ENCODE measurements at regions not wholly inside any gene's neighbourhood (a gene's known extent, or its start where the extent isn't known, plus 50 kb on each side); places are given as distances from the start of the nearest gene placed in this dataset.
A peak's percentile ranks its signal among the peaks of the same experiment; 100 is the strongest.
"Not testable (repeated sequence)": the region's sequence is repeated elsewhere in the genome, so short reads cannot be mapped to it uniquely, and the experiment has no call there.

DNA sequence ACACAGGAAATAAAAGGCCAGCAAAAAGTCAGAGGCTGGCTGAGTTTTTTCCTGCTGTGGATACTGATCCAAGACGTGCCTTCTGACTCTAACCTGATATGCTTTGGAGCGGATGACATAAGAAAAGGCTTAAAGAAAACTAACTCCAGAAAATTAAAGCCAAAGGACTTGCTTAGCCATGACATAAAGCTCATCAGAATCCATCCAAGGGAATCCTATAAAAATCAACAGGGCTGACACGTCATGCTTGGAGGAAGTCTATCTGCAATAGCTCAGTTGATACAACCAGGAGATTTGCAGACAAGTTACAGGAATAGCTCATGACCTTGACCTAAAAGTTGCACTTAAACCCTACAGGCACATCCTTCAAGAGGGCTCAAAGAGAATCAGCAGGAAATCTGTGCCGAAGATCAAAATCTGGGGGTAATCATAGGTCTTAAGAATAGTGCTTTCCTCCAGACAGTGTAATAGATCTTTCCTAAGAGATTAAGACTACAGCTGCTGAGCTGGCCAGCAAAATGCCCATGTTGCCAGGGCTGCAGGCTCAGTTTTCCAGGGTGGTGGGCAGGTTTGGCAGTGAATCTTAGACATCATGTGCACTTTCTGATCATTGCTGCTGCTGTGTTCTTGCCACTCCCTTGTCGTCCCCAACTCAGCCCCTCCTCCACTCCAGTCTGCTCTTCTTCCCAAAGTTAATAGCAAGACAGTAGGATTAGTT lies 111.5 kb upstream of the SVIL start:
- no peak for DNase-seq

DNA sequence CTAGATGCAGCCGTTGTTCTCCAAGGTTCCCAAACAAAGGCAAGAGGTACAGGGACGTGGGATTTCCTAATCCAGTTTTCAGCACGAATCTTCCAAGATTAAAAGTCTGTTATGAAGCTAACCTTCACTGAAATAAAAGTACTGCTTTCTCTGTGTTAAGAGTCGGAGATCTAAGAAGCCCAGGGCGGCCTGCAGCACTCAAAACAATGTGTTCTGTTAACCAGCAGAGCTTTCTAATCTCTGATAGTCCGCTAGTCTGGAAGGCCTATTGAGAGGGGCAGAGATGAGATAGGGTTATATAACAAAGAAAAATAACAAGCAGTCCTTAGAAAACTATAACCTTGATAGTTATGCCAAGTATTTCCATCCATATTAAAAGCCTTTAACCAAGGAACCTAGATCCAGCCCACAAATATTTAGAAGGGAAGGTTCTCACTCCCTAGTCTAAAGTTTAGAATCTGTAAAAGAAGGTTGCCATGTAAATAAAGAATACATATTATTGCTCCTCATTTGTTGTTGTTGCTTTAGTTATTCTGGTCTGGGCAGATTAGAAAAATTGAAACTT lies 106.3 kb upstream of the SVIL start:
- DNase-seq = no peak

DNA sequence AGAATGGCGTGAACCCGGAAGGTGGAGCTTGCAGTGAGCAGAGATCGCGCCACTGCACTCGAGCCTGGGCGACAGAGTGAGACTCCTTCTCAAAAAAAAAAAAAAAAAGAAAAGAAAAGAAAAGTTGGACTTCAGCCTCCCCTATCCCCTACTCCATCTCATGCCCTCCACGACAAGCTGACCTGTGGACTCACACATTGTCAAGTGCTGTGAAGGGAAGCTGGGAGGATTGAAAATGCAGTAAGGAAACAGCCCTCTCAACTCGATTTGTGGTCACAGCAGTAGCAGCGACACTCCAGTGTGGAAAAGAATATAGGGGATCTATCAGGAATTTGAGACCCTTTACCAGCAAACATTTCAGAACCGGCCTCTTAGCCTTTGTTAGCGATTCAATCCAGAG lies 103.6 kb upstream of the SVIL start:
- no peak for DNase-seq

DNA sequence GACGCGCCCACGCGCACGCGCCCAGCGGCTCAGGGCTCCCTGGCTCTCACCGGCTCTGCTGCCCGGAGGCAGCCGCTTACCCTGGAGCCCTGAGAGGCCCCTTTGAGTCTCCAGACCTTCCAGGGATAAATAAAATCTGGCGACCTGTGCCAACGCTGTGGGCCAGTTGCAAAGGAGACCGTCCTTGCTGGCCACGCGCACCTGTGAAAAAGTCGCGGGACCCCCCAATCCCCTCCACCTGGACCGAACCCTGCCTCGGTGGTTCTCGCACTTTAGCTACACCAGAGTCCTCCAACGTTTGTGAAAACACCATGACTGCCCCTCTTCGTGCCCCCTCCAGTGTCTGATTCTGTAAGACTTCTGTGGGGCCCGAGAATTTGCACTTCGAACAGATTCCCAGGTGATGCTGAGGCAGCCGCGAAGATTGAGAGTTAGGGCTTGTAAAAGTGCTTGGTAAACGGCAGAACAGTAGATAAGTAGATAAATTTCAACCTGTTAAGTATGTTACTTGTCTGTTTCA lies 102.4 kb upstream of the SVIL start:
- DNase-seq = no peak

DNA sequence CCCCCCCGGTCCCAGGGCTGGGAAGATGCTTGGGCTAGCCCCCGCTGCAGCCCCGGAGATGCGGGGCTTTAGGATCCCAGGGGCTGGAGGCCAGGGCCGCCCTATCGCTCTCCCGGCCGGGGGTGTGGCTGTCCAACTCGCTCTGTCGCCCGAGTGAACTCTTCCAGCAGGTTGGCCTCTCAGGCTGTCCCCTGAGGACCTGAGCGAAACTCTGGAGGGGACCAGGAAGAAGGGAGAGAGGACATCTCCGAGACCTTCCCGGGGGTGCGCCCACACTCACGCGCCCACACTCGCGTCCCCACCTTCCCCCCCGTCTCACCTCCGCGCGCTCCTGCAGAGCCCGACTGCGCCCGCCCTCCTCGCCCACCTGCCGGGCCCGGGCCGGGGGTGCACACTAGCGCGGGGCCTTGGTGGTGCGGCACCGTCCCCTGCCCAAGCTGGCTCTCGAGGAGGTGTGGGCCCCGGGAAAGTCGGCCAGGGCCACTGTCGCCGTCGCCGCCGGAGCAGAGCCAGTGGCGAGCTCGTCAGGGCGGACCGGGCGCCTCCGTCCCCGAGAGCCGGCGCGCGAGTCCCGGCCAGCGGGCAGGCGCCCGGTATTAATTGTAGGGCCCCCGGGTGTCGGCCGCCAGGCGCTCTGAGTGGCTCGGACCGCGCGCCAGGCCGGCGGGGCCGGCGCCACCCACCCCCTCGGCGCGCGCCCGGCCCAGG lies 101.7 kb upstream of the SVIL start:
- peak in 3 of 6 experiments; percentile 23 to 47 (median 32) for DNase-seq

DNA sequence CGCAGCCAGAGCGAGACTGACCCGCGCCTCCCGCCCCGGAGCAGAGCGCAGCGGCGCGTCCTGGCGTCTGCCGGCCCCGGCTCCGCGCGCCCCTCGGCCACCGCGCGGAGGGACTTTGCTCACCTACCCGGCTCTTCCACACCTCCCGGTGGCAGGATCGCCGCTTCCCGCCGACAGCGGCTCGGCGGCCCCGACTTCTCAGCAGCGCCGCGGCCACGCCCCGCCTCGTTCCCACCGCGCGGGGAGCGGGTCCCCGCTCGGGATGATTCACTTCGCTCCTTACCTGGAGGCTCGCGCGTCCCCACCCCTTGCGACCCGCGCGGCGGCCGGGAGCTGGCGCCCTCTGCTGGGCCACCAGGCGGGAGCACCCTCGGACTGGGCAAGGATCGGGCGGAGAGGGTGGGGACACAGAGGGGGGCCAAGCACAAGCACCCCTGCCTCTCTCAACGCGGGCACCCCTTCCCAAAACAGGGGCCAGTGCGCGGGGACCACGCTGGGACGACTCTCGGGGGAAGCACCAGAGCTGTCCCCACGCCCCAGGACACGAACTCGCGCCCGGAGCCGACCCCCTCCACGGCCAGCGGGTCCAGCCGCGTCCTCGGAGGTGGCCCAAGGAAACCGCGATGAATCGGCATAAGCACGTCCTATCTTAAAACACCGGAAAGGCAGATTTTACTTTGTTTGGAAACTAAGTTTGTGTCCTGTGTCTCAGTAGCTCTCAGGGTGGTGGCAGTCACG lies 101.0 kb upstream of the SVIL start:
- DNase-seq = peak; percentile 54 to 78 (median 67)

DNA sequence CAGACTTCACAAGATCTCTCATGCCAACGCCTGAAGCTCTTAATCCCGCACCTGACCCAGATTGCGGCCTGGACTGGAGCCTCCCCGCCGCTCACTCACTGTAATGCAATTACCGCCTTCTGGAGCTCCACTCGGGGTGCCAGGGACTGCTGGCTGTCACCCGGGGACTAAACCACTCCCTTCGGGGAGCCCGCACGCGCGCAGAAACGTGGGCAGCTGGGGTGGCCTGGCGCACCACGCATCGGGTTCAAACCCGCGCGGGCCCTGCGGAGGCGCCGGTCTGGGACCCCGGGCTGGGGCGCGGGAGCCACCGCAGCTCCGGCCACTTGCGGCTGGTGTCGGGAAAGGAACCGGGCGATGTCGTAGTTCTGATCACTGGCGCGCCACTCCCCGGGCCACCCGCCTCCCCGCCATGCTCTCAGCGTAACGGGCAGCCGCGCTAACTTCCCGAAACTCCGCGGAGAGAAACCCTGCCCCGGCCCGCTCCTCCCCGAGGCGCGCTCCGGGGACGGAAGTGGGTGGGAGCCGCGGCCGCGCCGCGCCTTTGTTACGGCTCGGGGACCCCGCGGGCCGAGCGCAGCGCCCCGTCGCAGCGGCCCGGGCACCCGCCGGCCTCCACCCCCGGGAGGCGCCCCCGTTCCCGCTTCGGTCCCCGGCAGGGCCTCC lies 100.3 kb upstream of the SVIL start:
- peak; percentile 18 to 70 (median 54) for DNase-seq

DNA sequence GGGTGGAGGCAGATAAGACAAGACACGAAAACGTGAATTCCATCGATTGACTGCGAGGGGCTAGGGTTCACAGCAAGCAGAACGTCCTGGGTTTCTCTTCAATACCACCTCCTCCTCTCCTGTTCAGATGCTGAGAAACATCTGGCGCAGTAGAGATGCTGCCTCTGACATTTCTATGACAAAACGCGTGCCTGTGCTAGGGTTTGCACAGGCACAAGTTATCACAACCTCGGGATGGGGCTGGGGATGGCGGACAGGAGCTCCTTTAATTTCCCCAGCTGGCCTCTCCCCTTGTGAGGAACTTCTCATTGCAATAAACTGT lies 99.8 kb upstream of the SVIL start:
- DNase-seq = peak in 1 of 6 experiments; percentile 39

DNA sequence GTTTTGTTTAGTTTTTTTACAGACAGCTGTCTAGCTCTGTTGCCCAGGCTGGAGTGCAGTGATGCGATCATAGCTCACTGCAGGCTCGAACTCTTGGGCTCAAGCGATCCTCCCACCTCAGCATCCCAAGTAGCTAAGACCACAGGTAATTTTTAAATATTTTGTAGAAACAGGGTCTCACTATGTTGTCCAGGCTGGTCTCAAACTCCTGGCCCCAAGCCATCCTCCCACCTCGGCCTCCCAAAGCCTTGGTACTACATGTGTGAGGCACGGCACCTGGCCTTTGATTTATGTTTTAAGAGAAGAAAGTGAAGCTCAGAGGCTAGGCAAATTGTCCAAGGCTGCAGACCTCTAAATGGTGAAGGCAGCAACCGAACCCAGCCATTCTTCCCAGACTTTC lies 98.6 kb upstream of the SVIL start:
- no peak for DNase-seq

DNA sequence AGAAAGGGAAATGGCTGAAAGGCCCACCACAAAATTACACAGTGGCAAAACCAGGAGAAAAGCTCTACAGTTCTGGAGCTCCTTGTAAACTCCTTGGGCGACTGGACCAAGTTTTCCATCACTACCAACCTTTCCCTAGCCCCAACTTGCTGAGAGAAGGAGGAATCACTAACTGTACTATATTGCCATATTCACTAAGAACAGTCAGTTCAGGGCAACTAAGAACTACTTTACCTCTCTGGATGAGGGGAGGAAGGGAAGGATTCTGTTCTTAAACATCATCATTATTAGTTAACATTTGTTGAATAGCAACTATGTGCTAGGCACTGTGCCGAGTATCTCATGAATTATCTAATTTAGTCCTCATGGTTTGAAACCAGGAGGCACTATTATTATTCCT lies 98.1 kb upstream of the SVIL start:
- DNase-seq = no peak

DNA sequence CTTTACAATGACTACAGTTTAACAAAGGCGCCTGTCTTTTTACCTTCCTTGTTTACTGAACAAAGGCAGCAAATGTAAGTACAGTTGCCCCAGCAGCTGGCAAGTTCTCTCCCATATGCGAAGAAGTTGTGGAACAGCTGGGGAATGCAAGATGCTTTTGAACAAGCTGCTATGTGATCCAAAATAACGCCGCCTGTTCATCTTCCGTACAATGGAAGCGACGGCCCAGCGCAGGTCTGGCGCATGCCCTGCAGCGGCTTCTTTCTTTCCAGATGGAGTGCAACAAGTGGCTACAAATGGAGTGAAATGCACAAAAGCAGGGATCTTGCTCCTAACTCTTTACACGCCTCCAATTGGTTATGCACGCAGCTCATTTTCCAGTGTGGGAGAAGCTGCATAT lies 97.0 kb upstream of the SVIL start:
- no peak for DNase-seq

DNA sequence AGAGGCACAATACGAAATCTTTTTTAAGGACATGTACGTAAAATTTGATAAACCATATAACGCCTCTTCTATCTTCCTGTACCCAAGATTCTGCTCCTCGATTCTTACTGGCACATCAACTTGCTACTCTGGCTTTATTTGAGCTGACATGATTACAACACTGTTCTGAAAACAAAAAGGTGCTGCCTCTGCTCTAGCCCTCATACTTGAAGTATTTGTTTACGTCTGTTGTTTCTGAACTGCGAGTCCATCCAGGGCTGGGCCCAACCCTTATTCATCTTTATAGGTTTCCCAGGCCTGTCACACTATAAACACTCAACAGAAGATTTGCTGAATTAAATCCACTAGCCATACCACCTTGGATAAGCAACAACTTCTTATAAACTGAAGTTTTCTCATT lies 96.2 kb upstream of the SVIL start:
- DNase-seq = no peak

DNA sequence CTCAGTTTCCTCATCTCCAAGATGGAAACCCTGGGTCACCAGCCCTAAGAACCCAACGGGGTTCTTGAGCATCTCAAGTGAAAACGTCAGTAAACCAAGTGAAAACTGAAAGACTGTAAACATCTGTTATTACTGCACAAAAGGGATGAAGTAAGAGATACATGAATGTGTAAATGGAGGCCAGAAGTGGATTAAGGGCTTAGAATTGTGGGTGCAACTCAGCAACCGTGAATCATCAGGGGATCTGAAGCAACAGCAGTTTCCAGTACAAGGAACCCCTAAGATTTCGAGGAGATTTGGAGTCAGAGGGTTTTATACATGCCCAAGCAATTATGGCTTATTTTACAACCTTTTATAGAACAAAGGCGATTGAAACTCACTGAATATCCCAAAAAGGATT lies 95.7 kb upstream of the SVIL start:
- no peak for DNase-seq

DNA sequence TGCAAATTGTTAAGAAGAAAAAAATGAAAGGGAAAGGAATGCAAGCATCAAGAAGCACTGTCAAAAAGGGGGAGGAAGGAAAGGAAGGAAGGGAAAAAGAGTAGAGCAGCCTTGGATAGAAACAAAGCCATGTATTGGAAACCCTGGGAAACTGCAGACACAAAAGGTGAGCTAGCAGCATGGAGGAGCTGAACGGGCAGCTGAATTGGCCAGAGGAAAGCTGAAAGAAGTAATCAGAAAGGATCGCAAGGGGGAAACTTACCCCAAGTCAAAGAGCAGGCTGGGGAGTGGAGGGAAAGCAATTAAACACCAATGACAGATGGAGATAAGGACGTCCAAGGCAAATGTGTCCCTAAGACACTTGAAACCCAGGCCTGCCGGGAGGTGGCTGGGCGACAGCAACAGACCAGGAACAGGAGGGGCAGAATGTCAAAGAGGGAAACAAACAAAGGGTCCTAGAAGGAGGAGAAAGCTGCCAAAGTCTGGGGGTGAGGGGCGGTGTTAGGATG lies 93.8 kb upstream of the SVIL start:
- DNase-seq = no peak

DNA sequence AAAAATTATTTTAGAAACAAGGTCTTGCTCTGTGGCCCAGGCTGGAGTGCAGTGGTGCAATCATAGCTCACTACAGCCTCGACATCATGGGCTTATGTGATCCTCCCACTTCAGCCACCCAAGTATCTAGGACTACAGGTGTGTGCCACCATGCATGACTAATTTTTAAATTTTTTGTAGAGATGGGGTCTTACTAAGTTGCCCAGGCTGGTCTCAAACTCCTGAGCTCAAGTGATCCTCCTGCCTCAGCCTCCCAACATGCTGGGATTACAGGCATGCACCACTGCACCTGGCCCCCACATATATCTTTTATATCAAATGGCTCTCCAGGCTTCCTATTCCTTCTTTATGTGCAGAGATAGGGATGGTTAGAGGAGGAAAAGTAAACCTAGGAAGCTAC lies 91.2 kb upstream of the SVIL start:
- not testable (repeated sequence) for DNase-seq

DNA sequence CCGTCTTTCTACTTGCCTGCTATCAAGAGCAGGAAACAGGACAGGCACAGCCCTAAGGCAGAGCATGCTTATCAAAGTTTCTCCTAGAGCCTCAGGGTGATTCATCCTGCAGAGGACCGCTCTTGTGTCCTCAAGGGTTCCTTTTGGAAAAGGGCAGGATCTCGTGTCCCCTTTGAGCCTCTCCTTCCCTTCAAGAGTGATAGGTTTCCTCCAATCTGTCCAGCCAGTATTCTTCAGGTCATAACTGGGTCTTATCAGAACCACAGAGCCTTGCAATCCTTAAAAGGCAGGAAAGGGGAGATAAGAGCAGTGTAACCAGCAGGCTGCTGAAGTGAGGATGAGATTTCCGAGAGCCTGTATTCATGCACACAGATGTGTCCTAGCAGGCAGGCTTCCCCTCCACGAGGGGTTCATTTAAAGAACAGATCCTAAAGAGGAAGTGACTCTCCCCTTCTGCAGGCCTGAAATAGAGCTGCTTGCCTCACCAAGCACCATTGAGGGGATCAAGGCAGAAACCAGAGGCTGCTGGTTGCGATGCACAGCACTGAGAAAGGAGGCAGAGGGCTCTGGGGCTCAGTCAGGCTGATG lies 90.5 kb upstream of the SVIL start:
- DNase-seq = no peak

DNA sequence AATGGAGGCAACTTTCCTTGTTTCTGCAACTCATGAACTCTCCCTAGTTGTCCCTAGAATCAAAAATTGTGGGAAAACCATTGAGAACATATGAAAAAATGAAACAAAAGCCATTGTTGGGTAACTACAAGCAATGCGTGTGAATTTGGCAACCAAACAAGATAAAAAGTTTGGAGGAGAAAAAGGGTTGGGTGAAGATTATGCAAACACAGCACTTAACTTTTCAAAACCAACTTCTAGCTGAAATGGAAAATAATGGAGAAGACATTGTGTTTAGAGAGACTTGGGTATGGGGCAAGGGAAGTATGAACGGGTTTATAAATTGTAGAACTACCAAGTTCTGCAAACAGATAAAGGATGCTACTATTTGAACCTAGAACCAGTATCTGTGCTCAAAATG lies 89.0 kb upstream of the SVIL start:
- DNase-seq = no peak

DNA sequence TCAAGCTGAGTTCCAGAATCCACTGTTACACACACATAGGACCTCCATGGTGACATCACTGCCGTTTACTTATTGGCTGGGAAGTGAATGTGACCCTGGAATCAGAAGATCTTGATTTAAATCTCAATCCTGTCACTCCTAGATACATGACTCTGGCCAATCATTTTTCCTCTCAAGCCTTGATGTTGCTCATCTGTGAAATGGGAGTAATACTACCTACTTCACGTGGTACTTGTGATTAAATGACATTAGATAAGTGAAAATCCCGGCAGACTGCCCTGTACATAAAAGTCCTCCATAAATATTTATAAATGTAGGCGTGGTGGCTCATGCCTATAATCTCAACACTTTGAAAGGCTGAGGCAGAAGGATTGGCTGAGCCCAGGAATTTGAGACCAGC lies 88.0 kb upstream of the SVIL start:
- DNase-seq = no peak

DNA sequence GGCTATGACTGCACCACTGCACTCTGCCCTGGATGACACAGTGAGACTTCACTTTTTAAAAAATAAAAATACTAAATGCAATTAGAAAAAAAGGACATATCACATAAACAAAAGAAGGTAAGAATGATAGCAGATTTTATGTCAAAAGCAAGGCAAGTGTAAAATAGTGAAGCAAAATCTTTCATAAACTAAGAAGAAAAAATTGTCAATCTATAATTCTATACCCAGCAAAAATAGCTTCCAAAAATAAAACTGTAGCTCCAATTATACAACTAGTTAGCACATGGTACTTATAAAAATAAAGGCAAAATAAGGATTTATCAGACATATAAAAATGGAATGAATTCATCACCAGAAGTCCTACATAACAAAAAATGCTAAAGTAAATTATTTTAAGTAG lies 85.4 kb upstream of the SVIL start:
- no peak for DNase-seq

DNA sequence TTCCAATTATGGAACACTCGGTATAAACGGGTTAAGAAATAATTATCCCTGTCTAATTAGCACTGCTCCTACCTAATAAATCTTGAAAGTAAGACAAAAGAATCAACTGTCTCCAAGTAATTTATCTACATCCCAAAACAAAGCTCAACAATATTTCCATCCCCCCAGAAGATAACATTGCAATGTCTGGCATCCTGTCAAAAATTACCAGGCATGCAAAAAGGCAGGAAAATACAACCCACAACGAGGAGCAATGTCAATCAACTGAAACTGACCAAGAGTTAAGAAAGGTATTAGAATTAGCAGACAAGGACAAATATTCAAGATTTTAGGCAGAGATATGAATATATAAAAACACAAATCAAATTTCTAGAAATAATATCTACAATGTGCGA lies 84.5 kb upstream of the SVIL start:
- DNase-seq = no peak

DNA sequence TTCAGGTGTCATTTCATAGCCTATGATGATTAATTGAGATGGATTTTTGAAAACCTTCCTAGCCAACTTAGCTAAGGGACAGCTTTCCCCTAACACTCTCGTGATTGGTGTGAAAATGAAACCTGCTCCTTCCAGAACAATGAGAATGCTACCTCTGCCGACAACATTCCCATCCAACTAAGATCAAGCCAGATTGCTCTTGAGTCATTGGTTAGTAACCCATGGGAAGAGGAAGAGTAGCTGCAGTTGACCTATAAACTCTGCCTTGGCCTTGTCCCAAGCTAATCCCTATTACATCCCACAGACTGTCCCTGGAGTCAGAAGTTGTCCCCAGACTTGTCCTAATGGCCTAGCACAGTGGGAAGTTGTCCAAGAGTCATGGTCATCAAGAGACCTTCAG lies 80.5 kb upstream of the SVIL start:
- no peak for DNase-seq

DNA sequence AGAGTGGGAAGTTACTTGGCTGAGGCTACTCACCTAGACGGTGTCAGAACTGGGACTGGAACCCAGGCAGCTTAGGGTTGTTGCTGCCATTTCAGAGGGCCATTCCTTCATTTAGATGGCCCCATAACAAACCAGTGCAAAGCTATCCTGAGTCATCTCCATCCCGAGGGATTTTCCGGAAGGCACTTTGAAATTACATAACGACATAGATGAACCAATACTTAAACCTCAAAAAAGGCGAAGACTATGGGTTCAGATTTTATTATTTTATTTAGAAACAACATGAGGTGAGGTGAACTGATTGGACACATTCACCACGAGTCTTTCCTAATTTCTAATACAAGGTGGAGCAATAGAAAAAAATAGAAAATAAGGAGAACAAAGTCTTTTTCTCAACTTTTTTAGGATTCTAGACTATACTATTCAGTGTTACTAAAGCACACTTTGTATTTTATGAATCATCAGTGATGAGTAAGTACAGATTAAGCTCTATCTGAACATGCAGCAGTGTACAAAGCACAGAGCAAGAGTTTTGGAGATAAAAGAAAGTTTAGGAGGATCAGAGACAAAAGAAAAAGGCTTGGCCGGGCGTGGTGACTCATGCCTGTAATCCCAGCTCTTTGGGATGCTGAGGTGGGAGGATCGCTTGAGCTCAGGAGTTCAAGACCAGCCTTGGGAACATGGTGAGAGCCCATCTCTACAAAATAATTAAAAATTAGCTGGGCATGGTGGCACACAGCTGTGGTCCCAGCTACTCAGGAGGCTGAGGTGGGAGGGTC lies 79.5 kb upstream of the SVIL start:
- no peak for DNase-seq

Data from stimulated activated naive CD4-positive, alpha-beta T cell (primary cell).